ENCODE measurements at regions not wholly inside any gene's neighbourhood (a gene's known extent, or its start where the extent isn't known, plus 50 kb on each side); places are given as distances from the start of the nearest gene placed in this dataset.

GRCh38 chr9:7996558-7996957 is 197.0 kb upstream of the DMAC1 start:
- DNase-seq (ENCODE audit: low read depth in 4 of 4, low spot score in 3 of 4): no peak

- no peak for DNase-seq (ENCODE audit: low read depth in 4 of 4, low spot score in 3 of 4)
Observed at GRCh38 chr9:7988644-7989280, 189.2 kb upstream of the DMAC1 start.

- DNase-seq (ENCODE audit: low read depth in 4 of 4, low spot score in 3 of 4): no peak
Observed at GRCh38 chr9:7984692-7985091, 185.1 kb upstream of the DMAC1 start.

- no peak for DNase-seq (ENCODE audit: low read depth in 4 of 4, low spot score in 3 of 4)
Observed at GRCh38 chr9:7984203-7984602, 184.6 kb upstream of the DMAC1 start.

- DNase-seq (ENCODE audit: low read depth in 4 of 4, low spot score in 3 of 4): no peak
Observed at GRCh38 chr9:7983490-7983889, 183.9 kb upstream of the DMAC1 start.

GRCh38 chr9:7982907-7983306 is 183.3 kb upstream of the DMAC1 start:
- no peak for DNase-seq (ENCODE audit: low read depth in 4 of 4, low spot score in 3 of 4)

- no peak for DNase-seq (ENCODE audit: low read depth in 4 of 4, low spot score in 3 of 4)
Observed at GRCh38 chr9:7980691-7981289, 181.2 kb upstream of the DMAC1 start.

GRCh38 chr9:7980041-7980440 is 180.5 kb upstream of the DMAC1 start:
- DNase-seq (ENCODE audit: low read depth in 4 of 4, low spot score in 3 of 4): no peak

GRCh38 chr9:7979611-7980010 is 180.0 kb upstream of the DMAC1 start:
- DNase-seq (ENCODE audit: low read depth in 4 of 4, low spot score in 3 of 4): no peak

GRCh38 chr9:7977586-7977985 is 178.0 kb upstream of the DMAC1 start:
- DNase-seq (ENCODE audit: low read depth in 4 of 4, low spot score in 3 of 4): no peak

GRCh38 chr9:7976856-7977255 is 177.3 kb upstream of the DMAC1 start:
- DNase-seq (ENCODE audit: low read depth in 4 of 4, low spot score in 3 of 4): no peak

GRCh38 chr9:7976167-7976755 is 176.7 kb upstream of the DMAC1 start:
- no peak for DNase-seq (ENCODE audit: low read depth in 4 of 4, low spot score in 3 of 4)

- no peak for DNase-seq (ENCODE audit: low read depth in 4 of 4, low spot score in 3 of 4)
Observed at GRCh38 chr9:7975336-7975735, 175.8 kb upstream of the DMAC1 start.

GRCh38 chr9:7974335-7974960 is 174.9 kb upstream of the DMAC1 start:
- no peak for DNase-seq (ENCODE audit: low read depth in 4 of 4, low spot score in 3 of 4)

- no peak for DNase-seq (ENCODE audit: low read depth in 4 of 4, low spot score in 3 of 4)
Observed at GRCh38 chr9:7973123-7973522, 173.5 kb upstream of the DMAC1 start.

GRCh38 chr9:7970681-7971330 is 171.2 kb upstream of the DMAC1 start:
- DNase-seq (ENCODE audit: low read depth in 4 of 4, low spot score in 3 of 4): no peak

GRCh38 chr9:7968687-7969086 is 169.1 kb upstream of the DMAC1 start:
- DNase-seq (ENCODE audit: low read depth in 4 of 4, low spot score in 3 of 4): no peak

GRCh38 chr9:7967851-7968250 is 168.3 kb upstream of the DMAC1 start:
- no peak for DNase-seq (ENCODE audit: low read depth in 4 of 4, low spot score in 3 of 4)

GRCh38 chr9:7967093-7967827 is 167.7 kb upstream of the DMAC1 start:
- no peak for DNase-seq (ENCODE audit: low read depth in 4 of 4, low spot score in 3 of 4)

- DNase-seq (ENCODE audit: low read depth in 4 of 4, low spot score in 3 of 4): no peak
Observed at GRCh38 chr9:7965063-7965462, 165.5 kb upstream of the DMAC1 start.

- no peak for DNase-seq (ENCODE audit: low read depth in 4 of 4, low spot score in 3 of 4)
Observed at GRCh38 chr9:7963026-7963425, 163.4 kb upstream of the DMAC1 start.
